NCI-H82 treated with DMSO at 0.1 percent for 48 hours (cell line): ENCODE measurements at regions not wholly inside any gene's neighbourhood (a gene's known extent, or its start where the extent isn't known, plus 50 kb on each side); places are given as distances from the start of the nearest gene placed in this dataset.

Experiments
- DNase-seq: peaks from one replicate; lab custom pipeline; 2025; ENCODE audit not compliant: unreplicated experiment; lab: John Stamatoyannopoulos, UW

DNA sequence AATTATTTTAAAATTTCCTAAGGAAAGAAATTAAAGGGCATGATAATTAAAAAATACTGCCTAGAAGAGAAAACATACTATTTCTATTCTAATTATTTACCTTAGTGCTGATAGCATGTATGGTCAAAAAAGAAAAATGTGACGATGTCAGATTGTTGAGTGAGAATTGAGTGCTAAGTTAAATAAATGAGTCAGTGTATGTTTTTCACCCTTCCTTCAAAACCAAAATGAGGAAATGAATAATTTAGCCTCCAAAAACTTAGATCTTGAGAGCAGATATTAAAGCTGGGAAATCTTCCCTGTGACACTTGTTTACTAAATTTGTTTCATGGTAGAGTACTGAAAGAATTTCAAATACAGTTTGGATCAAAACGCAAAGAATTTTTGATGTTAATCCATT, 58.6 kb upstream of the NYAP2 start:
- no peak for DNase-seq

GRCh38 chr2:225337183-225337582, 62.3 kb upstream of the NYAP2 start:
- no peak for DNase-seq

- DNase-seq = no peak
Measured at GRCh38 chr2:225334514-225334913, 65.0 kb upstream of the NYAP2 start.

- no peak for DNase-seq
Measured at GRCh38 chr2:225328192-225328591, 71.3 kb upstream of the NYAP2 start.

GRCh38 chr2:225326969-225327368, 72.5 kb upstream of the NYAP2 start:
- DNase-seq = no peak

GRCh38 chr2:225319872-225320271, 79.6 kb upstream of the NYAP2 start:
- no peak for DNase-seq

DNA sequence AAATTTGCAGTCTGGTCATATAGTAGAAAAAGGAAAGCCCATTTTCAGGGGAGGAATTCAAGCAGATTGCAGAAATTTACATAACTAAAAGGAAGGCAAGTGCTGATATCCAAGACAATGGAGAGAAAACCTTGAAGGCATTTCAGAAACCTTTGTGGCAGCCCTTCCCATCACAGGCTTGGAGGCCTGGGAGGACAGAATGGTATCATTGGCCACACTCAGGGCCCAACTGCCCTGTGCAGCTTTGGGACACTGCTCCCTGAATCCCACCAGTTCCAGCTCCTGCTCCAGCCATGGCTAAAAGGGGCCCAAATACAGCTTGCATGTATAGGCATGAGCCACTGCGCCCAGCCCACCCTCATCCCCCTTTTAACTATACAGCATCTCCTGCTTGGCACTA, 81.1 kb upstream of the NYAP2 start:
- no peak for DNase-seq

- no peak for DNase-seq
Measured at GRCh38 chr2:225317186-225317585, 82.3 kb upstream of the NYAP2 start.

- DNase-seq = no peak
Measured at GRCh38 chr2:225310745-225311144, 88.8 kb upstream of the NYAP2 start.

GRCh38 chr2:225309516-225309915, 90.0 kb upstream of the NYAP2 start:
- DNase-seq = no peak

GRCh38 chr2:225296951-225297350, 102.6 kb upstream of the NYAP2 start:
- no peak for DNase-seq

- DNase-seq = no peak
Measured at GRCh38 chr2:225295102-225295501, 104.4 kb upstream of the NYAP2 start.

DNA sequence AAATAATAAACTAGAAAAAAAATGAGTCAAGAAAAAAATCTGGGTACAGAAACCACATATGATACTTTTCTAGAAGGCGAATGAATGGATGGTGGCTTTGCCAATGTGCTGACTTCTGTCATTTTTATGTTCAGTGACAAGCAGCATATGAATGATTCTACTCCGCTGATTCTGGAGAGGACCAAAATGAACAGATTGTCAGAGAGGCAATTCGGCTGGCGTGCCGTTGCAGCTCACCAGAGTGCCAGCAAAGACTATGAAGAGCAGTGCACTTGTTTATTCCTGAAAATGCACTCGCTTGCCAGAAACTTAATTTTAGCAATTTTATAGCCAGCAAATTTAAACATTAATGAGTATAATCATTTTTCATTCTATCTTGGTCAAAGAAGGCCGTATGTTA, 105.9 kb upstream of the NYAP2 start:
- DNase-seq = no peak

- DNase-seq = no peak
Measured at GRCh38 chr2:225290757-225291400, 108.6 kb upstream of the NYAP2 start.

GRCh38 chr2:225289659-225290058, 109.9 kb upstream of the NYAP2 start:
- DNase-seq = no peak

DNA sequence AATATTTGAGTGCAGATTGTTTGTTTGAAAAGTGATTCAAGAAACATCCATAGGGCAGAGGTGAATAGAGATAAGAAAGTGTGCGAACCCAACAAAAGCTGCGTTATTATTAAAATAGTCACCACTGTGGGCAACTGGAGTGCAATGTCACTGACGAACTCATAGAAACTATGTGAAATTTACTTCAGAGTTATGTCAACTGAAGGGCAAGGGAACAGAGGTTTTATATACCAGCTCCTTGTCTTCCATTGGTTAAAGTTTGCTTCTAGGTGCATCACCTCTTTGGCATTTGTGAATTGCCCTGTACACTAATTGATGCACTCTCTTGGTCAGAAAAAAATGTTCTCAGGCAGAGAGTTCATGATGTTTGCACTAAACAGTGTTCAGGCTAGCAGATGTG, 110.5 kb upstream of the NYAP2 start:
- DNase-seq = no peak

GRCh38 chr2:225282858-225283710, 116.4 kb upstream of the NYAP2 start:
- DNase-seq = peak; percentile 27

DNA sequence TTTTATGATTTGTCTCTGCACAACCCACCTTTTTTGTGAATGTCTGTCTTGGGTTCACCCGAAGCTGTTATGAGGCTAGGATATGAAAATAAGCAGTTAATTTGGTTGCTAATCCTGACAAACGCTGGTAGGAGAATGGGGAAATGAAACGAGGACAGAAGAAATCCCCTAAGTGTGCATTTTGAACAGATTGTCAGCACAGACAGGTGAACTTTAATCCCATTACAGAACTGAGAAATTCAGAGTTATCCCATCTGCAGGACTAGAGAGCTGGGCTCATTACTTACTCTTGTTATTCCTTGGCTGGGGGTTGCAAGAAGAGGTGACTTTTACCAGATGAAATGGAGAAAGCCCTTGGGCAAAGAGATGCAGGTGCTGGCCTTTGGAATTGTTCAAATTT, 123.3 kb upstream of the NYAP2 start:
- DNase-seq = peak; percentile 74

DNA sequence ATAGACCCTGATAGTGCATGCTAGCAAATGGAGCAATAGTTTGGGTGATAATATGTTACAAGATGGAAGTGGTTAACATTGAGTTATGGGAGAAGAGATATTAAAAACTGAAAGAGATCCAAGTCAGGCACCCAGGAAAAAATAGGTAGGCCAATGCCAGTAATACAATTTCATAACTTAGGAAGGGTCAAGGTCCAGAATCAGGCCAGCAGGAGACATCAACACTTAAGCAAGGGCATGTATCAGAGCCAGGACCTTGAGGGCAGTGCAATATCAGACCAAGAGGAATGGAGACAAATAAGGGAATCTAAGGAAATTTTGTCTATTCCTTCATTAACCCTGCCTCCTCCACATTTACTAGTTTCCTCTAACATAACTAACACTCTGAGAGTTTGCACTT, 124.1 kb upstream of the NYAP2 start:
- DNase-seq = no peak

DNA sequence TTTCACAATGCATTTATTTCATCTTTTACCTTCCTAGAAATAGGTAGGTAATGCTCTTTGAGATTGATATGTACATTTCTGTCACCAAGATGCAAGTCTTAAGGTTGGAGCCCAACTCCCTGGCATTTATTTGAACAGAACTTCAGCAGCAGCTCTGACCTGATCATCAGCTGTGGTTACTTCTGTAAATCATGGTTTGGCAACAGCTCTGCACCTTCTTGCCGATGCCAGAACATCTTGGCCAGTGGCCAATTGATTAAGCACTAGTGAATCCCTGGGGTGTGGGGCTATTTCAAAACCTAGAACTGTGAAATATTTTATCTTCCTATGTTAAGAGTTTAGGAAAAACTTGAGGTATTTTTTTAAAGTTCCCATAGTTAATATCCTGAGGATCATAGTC, 124.8 kb upstream of the NYAP2 start:
- DNase-seq = peak; percentile 23

DNA sequence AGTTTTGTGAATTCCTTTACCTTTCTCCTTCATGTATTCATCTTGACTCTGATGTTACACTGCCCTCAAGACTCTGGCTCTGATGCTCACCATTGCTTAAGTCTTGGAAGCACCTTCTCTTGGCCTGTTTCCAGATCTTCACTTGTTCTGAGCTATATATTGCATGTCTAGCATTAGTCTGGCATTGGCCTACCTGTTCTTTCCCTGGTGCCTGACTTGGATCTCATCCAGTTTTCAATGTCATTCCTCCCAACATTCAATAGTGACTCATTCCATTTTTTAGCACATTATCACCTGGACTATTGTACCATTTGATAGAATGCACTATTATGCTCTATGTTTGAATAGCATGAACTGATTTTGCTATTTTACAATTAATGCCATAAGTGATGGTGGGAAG, 127.3 kb upstream of the NYAP2 start:
- no peak for DNase-seq

- DNase-seq = peak; percentile 44
Measured at GRCh38 chr2:225270861-225271260, 128.6 kb upstream of the NYAP2 start.

DNA sequence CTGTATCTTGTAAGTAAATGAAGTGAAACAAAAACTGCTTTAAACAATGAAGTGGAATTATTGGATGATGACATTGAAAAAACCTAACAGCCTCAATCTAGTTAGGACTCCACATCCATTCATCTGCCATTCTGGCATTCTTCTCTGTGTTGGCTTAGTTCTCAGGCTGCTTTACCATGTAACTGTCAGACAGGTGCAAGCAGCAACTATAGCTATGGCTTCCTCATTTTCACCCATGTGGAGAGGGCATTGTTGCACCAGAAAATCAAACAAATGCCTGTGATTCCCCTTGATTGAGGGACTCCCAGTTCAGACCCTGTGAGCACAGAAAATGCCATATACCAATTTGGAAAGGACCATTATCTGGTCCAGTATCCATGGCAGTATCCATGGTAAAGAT, 129.5 kb upstream of the NYAP2 start:
- DNase-seq = no peak
